ENCODE measurements at regions not wholly inside any gene's neighbourhood (a gene's known extent, or its start where the extent isn't known, plus 50 kb on each side); places are given as distances from the start of the nearest gene placed in this dataset.

DNA sequence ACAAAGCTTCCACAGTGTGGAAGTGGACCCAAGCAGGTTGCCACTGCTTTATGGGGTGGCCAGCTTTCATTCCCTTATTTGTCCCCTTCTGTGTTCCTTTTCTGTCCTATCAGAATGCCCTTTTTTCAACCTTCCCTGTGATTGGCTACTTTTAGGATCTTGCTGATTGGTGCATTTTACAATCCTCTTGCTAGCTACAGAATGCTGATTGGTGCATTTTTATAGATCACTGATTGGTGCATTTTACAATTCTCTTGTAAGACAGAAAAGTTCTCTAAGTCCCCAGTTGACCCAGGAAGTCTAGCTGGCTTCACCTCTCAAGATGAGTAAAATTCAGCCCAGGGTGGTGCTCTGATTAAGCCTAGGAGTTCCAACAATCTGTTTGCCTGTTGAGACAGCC is 157.2 kb upstream of the ERCC6L2 start:
- intact Hi-C loops (cut with DNase I) = no loop called here
- Histone ChIP-seq H3K27me3 (no peaks in the 10 kb centered on the region), H3K4me3 (replicated peaks in 1 of 3) (no peak overlapping the region), H3K27ac (no peak overlapping the region), H3K36me3 (no peaks in the 10 kb centered on the region), H3K4me1 (no peaks in the 10 kb centered on the region), H3K9me3 (no peaks in the 10 kb centered on the region)
- TF ChIP-seq, protein P1, sequence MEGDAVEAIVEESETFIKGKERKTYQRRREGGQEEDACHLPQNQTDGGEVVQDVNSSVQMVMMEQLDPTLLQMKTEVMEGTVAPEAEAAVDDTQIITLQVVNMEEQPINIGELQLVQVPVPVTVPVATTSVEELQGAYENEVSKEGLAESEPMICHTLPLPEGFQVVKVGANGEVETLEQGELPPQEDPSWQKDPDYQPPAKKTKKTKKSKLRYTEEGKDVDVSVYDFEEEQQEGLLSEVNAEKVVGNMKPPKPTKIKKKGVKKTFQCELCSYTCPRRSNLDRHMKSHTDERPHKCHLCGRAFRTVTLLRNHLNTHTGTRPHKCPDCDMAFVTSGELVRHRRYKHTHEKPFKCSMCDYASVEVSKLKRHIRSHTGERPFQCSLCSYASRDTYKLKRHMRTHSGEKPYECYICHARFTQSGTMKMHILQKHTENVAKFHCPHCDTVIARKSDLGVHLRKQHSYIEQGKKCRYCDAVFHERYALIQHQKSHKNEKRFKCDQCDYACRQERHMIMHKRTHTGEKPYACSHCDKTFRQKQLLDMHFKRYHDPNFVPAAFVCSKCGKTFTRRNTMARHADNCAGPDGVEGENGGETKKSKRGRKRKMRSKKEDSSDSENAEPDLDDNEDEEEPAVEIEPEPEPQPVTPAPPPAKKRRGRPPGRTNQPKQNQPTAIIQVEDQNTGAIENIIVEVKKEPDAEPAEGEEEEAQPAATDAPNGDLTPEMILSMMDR (IDR thresholded peaks at IDR 0.05) = no peak
- no peak for TF ChIP-seq POLR2A (IDR thresholded peaks at IDR 0.05)
- DNase-seq = no peak

DNA sequence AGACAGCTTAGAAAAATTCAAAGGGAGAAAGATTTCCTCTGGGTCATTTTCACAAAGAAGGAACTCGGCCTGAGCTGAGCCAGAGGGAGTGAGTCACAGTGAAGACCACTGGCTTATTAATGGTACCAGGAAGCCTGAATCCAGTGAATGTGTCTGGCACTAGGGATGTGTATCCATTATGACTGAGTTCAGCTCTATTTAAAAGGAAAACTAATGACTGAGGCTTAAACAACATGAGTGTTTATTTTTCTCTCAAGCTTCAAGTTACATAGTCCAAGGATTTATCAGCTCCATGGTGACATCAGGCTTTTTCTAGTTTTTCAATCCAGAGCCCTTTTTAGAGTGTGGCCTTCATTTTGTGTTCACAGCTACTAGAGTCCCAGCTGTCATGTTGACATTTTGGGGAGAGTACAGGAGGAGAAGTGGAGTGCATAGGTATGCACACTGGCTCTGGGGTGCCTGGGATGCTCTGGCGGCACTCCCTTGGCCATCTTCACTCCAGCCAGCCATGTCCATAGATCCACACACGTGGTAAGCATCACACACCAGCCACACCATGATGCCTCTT is 159.5 kb upstream of the ERCC6L2 start:
- H3K36me3 ChIP-seq = no peaks in the 10 kb centered on the region
- no peak for TF ChIP-seq POLR2A (IDR thresholded peaks at IDR 0.05)
- TF ChIP-seq, protein P1 (IDR thresholded peaks at IDR 0.05) = no peak
- H3K4me3 ChIP-seq (replicated peaks in 1 of 3) = no peak overlapping the region
- no peaks in the 10 kb centered on the region for H3K4me1 ChIP-seq
- 64 to 86% methylated on average over 3 of the region's 3 CpGs for WGBS, 2 donors
- H3K9me3 ChIP-seq = no peaks in the 10 kb centered on the region
- no peak overlapping the region for H3K27ac ChIP-seq
- intact Hi-C loops (cut with DNase I) = no loop called here
- no peak for DNase-seq
- H3K27me3 ChIP-seq = no peaks in the 10 kb centered on the region

DNA sequence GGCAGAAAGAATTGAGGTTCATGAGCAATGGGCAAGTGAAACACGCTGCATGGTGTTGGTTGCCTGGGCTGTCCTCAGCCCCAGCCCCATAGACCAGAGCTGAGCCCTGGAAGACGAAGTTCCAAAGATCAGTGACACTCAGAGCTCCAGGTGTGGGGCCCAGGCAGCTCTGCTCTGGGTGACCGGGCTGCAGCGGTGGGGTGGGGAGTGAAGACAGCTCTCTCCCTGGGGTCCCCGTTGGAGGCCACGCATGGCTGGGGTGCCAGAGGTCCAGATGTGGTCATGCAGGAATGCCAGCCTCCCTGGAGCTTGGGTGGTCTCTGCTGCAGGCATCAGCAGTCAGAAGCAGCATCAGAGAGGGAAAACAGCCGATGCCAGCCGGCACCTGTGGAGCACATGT is 165.0 kb upstream of the ERCC6L2 start:
- TF ChIP-seq, protein P1 (IDR thresholded peaks at IDR 0.05) = no peak
- no peak for TF ChIP-seq POLR2A (IDR thresholded peaks at IDR 0.05)
- Histone ChIP-seq H3K36me3 (no peaks in the 10 kb centered on the region), H3K27ac (no peak overlapping the region), H3K4me3 (replicated peaks in 1 of 3) (no peak overlapping the region), H3K4me1 (peaks cover 5 to 10% of the 10 kb centered on the region in 2 donors), H3K9me3 (no peaks in the 10 kb centered on the region), H3K27me3 (no peaks in the 10 kb centered on the region)
- WGBS, 2 donors = 88 to 95% methylated on average over 3 to 6 of the region's 8 CpGs
- no peak for DNase-seq
- intact Hi-C loops (cut with DNase I) = no loop called here

DNA sequence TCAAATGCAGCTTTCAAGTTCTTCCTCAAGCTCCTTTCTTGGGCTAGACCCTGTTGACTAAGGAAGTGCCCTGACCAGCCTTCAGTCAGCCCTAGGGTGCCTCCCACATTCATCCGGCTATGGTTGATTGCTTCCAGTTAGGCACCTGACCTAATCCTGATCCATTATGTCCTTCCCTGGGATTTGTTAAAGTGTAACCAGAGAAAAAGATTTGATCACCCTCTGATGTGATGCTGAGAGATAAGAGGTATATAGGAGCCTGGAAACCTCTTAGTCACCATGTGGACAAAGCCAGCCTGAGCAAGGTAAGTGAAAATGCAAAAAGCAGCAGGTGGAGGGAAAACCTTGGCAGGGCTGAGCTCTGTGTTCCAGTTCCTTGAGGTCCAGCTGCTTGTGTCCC is 178.8 kb upstream of the ERCC6L2 start:
- TF ChIP-seq, protein P1 (IDR thresholded peaks at IDR 0.05) = no peak
- TF ChIP-seq POLR2A (IDR thresholded peaks at IDR 0.05) = no peak
- Histone ChIP-seq H3K36me3 (no peaks in the 10 kb centered on the region), H3K9me3 (no peaks in the 10 kb centered on the region), H3K4me3 (replicated peaks in 1 of 3) (no peak overlapping the region), H3K27ac (no peak overlapping the region), H3K27me3 (no peaks in the 10 kb centered on the region), H3K4me1 (no peaks in the 10 kb centered on the region)
- no peak for DNase-seq
- 26 to 56% methylated on average over 1 of the region's 1 CpG for WGBS, 2 donors
- intact Hi-C loops (cut with DNase I) = no loop called here

DNA sequence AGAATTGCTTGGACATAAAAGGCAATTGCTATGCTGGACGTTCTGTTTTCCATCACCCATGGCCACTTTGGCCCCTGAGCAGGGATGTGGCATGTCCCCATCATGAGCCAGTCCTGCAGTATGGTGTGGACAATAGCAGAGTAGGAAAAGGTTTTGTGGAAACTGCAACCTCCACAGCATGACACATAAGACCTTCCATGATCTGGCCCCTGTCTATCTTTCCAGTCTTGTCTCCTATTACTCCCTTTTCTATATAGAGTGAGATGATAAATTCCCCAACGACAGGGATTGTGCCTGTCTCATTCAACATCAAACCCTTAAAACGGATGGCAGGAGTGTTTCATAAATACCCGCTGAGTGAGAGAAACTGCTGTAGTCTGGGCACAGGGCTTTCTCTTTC is 174.7 kb upstream of the PTCH1 start:
- no peak for DNase-seq
- TF ChIP-seq, protein P1 (IDR thresholded peaks at IDR 0.05) = no peak
- no peak for TF ChIP-seq POLR2A (IDR thresholded peaks at IDR 0.05)
- Histone ChIP-seq H3K4me3 (replicated peaks in 1 of 3) (no peak overlapping the region), H3K4me1 (no peaks in the 10 kb centered on the region), H3K27me3 (no peaks in the 10 kb centered on the region), H3K36me3 (no peaks in the 10 kb centered on the region), H3K27ac (no peak overlapping the region), H3K9me3 (no peaks in the 10 kb centered on the region)
- intact Hi-C loops (cut with DNase I) = no loop called here
- WGBS, 2 donors = 86 to 91% methylated on average over 4 of the region's 4 CpGs
